NK-92 treated with Interleukin-12 subunit alpha and Interleukin-12 subunit beta, amount 100 ng/mL, for 24 hours (cell line): ENCODE measurements at regions not wholly inside any gene's neighbourhood (a gene's known extent, or its start where the extent isn't known, plus 50 kb on each side); places are given as distances from the start of the nearest gene placed in this dataset.
"Not testable (repeated sequence)": the region's sequence is repeated elsewhere in the genome, so short reads cannot be mapped to it uniquely, and the experiment has no call there.

Source experiments
- DNase-seq: peaks from one replicate; lab custom pipeline; 2025; lab: John Stamatoyannopoulos, UW

DNA sequence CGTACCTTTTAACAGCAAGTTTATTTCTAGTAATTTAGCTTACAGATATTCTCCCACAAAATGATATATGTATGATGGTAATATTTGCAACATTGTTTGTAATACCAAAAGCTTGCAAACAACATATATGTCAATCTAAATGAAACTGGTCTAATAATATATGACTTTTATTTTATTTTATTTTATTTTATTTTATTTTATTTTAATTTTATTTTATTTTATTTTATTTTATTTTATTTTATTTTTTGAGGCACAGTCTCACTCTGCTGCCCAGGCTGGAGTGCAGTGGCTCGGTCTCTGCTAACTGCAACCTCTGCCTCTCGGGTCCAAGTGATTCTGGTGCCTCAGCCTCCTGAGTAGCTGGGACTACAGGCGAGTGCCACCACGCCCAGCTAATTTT is 94.6 kb upstream of the ABCA1 start:
- not testable (repeated sequence) for DNase-seq

DNA sequence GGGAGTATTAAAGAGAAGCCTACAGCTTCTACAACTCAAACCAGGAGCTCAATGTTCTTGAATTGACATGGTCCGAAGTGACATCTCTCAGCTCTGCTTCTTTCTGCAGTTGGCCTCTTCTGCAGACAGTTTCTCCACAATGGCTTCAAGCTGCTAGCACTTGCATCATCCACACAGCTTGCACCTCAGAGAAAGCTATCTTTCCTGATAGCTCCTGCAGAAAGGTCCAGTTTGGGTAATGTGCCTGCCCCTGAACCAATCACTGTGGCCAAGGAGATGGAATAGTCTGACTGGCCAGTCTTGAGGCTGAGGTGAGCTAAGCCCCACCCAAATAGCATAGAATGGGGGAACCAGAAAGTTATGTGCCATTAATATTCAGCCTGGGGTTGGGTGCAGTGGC is 95.8 kb upstream of the ABCA1 start:
- DNase-seq: no peak

- DNase-seq: no peak
Measured at GRCh38 chr9:105024529-105024928, 96.6 kb upstream of the ABCA1 start.

DNA sequence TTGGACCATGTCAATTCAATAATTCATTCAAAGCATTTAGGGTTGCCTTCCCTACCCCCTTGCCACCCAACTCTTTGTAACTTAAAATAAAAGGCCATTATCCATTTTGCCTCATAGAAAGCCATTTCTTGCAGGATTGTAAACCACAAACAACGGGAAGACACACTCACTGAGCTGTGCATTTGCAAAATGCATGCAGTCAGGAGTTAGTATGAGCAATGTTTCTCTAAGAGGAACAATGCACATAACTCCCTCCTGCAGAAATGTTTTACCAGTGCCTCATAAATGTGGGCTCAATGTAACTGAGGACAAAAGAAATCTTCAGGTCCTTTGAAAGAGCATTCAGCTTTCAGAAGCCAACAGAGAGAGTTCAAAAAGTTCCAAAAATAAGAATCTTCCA is 98.5 kb upstream of the ABCA1 start:
- DNase-seq: no peak

DNA sequence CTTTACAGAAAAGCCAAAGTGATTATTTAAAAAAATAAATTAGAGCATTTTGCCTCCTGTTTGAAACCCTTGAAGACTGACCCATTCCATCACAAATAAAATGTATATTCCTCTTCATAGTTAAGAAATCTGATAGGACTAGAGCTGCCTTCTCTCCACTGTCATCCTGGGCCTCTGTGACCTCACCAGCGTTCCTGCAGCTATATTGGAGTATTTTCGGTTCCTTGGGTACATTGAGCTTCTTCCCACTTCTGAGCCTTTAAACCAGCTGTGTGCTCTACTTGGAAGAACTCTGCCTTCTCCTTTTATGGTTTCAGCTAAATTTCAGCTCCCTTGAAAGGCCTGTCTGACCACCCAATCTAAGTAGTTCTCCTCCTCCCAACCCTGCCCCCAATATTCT is 99.1 kb upstream of the ABCA1 start:
- no peak for DNase-seq

- no peak for DNase-seq
Measured at GRCh38 chr9:105030285-105030684, 102.3 kb upstream of the ABCA1 start.

- DNase-seq: no peak
Measured at GRCh38 chr9:105037139-105037538, 109.2 kb upstream of the ABCA1 start.

DNA sequence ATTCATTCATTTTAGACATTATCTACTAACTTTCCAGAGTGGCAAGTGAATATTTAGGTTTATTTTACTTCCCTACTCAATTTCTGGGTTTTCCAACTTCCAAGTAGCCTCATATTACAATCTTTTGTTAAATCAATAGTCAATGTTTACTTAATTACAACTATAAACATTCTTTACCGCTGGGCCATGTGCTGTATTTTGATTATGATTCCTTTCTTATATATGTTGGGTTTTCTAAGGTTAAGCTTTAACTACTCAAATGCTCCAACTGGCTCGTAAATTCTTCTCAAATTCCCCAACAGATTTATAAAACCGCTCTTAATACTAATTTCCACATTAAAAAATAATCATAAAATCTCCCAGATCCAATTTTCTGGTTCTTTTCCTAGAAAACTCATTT is 110.1 kb upstream of the ABCA1 start:
- no peak for DNase-seq

DNA sequence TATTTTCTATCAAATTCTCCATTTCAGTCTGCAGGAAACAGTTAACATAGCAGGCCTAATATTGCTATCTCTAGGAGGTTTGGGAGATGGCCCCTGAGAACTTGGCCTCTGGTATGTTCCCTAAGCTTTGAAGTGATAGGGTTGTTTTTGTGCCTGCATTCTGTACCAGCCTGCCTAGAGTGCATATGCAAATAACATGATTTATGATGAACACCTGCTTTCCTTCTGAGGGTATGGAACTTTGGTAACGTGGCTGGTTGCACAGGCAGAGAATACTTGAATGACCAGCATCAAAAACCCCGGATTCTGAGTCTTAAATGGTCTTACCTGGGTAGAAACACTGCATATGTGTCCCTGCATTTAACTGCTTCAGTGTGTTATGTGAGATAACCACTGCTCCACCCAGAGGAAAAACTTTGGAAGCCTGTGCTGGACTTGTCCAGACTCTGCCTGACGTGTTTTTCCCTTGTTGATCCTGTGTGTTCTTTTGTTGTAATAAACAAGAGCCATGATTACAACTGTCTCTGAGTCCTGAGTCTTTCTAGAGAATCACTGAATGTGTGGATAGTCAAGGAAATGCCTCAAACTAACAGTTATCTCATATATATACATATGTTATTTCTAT is 111.3 kb upstream of the ABCA1 start:
- DNase-seq: no peak

GRCh38 chr9:105043370-105043936 is 115.5 kb upstream of the ABCA1 start:
- DNase-seq: no peak

- DNase-seq: no peak
Measured at GRCh38 chr9:105044518-105044917, 116.6 kb upstream of the ABCA1 start.

DNA sequence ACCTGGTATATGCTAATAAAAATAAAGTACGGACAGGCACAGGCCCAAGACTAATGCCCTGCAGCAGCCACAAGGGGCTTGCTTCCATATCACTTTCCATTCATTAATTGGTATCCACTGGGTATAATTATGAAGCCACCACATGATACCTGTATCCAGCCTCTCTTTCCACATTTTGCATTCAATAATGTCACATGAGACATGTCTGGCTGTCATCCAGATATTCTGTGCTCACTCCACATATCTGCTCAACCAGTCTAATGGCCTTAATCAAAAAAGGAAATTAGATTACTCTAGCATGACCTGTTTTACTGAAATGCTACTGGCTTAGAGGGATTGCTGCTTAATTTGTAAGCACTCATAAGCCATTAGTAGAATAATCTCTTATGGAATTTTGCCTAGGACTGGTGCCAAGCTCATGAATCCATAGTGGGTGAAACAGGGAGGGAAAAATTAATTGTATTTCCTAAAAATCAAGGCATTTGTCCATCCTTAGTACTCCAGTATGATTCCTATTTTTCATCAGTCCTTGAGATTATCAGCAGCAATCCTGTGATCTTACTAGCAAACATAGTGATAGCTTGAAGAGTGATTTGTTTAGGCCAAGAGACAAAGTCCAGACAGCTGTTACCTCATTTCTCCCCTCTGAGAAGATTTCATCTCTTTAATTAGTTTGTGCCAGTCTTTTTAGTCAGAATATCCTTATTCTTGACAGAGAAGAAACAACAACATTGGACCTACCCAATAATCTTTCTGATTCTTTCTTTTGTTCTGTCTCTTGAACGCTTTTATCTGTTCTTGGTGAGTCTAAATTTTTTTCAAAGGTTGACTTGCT is 119.2 kb upstream of the ABCA1 start:
- no peak for DNase-seq

DNA sequence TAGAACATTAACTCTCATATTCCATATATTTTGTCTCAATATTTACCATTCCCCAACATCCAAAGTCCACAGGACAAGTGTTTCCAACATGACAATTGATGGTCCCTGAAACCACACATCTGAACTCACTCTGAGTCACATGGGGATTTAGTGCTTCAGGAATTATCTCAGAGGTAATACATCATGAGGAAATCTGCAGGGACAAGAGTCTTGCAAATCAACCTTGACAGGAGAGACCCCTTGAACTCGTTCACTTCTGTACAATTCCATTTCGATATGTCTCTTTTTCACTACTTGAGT is 119.7 kb upstream of the ABCA1 start:
- DNase-seq: no peak

- no peak for DNase-seq
Measured at GRCh38 chr9:105048331-105048730, 120.4 kb upstream of the ABCA1 start.

DNA sequence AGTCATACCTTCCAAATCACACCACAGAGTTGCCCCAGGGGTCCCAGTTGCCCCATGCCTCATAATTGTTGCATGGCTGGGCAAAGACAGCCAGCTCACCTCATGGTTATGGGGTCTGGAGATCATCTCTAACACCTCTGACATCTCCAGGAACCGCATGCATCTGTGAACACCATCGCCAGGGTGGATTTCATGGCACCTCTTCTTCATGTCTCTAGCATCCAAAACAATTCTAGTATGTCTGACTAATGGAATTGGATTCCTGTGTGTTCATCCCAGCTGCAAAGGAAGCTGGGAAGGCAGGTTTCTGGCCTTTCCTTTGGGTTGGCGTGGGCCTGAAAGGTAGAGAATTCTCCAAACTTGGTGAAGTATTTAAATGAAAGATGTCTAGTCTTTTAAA is 122.3 kb upstream of the ABCA1 start:
- no peak for DNase-seq

GRCh38 chr9:105051897-105052296 is 123.9 kb upstream of the ABCA1 start:
- DNase-seq: no peak

DNA sequence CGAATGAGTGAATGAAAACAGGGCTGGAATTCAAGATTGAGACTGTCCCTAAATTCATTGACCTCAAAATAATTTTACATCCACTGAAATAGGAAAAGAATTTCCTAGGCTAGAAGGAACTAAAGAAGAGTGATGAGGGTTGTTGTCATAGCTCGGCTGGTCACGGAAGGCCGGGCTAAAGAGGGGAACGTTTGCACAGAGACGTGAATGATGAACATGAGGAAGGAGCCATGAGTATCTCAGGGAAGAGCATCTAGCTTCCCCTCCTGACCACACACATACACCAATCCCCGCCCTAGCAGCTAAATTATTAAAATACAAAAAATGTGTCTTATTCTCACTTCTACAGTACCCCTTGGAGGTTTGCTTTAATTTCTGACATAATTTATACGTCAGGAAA is 124.4 kb upstream of the ABCA1 start:
- no peak for DNase-seq

DNA sequence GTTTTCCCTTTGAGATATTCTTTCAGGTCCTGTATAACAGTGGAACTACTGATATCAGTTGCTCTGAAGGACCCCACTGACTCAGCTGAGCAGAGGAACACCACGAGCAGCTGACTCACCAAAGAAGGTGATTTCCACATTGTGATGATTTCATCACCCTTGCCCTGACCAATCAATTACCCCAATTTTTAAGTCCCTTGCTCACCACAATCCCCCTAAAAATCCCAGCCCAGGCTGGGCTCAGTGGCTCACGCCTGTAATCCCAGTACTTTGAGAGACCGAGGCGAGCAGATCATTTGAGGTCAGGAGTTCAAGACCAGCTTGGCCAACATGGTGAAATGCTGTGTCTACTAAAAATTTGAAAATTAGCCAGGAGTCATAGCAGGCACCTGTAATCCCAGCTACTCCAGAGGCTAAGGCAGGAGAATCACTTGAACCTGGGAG is 125.3 kb upstream of the ABCA1 start:
- DNase-seq: peak; percentile 50

DNA sequence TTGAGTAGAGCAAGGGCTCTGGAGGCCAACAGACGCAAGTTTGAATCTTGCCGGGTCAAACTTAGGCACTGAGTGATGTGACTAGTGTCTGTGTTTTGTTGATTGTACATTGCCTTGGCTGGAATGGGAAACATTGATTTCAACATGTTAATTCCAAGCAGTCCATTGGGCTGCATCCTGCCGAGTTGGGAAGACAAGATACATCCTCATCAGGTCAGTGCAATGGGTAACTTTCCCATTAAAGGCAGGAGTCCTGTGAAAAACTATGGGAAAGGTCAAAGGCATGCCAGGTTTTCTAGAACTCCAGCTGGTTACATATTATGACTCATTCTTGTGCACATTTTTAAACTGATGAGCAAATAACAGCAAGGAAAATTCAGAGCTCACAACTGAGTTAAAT is 126.5 kb upstream of the ABCA1 start:
- DNase-seq: no peak

DNA sequence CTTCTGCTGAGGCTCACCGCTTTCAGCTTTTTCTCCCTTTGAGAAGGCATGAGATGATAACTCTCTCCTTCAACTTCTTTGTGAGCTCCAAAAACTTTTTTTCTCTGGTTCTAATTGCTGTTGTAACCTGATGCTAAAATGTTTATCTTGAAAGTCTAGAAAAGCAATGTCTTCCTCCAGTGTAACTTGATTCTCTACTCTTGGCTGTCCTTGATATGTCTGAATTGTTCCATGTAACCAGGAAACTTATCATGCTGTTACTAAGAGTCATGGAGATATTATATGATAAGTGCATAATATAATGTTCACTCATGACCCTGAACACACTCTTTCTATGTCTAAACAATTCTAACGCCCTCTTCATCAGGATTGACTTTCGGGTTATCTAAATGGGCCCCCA is 128.0 kb upstream of the ABCA1 start:
- DNase-seq: no peak

- DNase-seq: no peak
Measured at GRCh38 chr9:105057551-105057950, 129.6 kb upstream of the ABCA1 start.

- DNase-seq: no peak
Measured at GRCh38 chr9:105059252-105059651, 131.3 kb upstream of the ABCA1 start.

- DNase-seq: no peak
Measured at GRCh38 chr9:105062222-105062855, 134.4 kb upstream of the ABCA1 start.
